HG02884 (cell line): ENCODE measurements at regions not wholly inside any gene's neighbourhood (a gene's known extent, or its start where the extent isn't known, plus 50 kb on each side); places are given as distances from the start of the nearest gene placed in this dataset.
"Not testable (repeated sequence)": the region's sequence is repeated elsewhere in the genome, so short reads cannot be mapped to it uniquely, and the experiment has no call there.

Experiments used
- ATAC-seq: cut with Tn5 transposase; IDR thresholded peaks from one replicate; pipeline ENCODE4 v1.9.1; 2021; ENCODE audit warnings: mild to moderate bottlenecking, moderate library complexity; ENCODE audit not compliant: unreplicated experiment

DNA sequence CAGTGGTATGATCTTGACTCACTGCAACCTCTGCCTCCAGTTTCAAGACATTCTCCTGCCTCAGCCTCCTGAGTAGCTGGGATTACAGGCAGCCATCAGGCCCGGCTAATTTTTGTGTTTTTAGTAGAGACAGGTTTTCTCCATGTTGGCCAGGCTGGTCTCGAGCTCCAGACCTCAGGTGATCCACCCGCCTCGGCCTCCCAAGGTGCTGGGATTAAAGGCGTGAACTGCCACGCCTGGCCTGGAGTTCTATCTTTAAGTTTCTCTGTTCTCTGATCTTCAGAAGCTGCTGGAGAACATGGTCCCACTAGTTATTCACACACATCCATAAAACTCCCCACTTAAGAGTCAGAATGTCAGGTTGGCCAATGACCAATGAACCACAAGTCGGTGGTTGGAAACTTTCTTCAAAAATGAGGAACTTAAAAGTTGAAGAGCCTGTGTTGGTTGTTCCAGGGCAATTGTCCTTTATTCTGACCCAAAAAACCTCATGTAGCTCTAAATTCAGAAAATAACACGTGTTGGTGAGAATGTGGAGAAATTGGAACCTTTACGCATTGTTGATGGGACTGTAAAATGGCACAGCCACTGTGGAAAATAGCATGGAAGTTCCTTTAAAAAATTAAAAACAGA is 55.9 kb upstream of the PIK3CB start:
- peak; percentile 81 for ATAC-seq

DNA sequence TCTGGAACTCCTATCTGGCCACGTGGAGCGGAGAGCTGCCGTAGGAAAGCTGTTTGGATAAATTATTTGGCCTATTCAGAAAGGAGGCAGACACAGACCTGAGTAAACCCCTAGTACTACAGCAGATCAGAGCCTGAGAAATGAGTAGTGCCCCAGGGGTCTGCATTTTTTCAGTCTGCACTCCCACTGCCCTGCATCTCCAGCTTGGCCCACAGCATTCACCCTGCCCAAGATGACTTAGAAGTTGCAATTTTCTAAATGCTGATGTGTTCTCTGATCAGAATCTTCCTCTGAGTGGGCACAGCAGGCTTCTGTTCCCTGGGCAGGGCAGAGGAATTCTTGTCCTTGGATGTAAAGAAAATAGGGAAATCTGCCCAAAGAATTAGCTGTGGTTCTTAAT is 55.1 kb upstream of the PIK3CB start:
- ATAC-seq = no peak

DNA sequence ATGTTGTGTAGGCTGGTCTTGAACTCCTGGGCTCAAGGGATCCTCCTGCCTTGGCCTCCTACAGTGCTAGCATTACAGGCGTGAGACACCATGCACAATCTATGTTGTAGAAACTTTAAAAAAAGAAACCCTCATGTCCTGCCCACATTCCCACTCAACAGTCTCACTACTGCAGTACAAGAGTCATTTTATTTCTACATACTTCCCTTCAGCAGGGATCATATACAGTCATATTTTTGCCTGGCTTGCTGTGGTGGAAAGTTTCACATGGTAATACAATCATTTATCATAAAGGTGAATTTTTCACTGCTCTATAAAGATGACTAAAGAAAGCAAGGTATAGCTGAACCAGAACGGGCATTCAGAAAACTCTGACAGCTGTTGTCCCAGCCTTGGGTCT is 53.8 kb upstream of the PIK3CB start:
- peak; percentile 48 for ATAC-seq

DNA sequence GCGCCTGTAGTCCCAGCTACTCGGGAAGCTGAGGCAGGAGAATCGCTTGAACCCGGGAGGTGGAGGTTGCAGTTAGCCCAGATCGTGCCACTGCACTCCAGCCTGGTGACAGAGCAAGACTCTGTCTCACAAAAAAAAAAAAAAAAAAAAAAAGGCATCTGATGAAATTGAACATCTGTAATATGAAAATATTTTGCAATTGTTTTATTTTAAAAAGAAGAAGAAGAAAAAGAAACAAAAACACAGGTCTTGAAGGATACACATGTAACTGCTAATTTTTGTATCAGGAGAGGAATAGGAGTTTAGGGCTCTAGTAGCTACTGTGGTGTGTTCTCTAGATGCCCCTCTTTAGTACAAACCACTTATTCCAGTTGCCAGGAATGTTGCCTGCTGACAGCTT is 51.4 kb upstream of the PIK3CB start:
- ATAC-seq = not testable (repeated sequence)
